Retinal pigment epithelial cell (primary cell): ENCODE measurements at regions not wholly inside any gene's neighbourhood (a gene's known extent, or its start where the extent isn't known, plus 50 kb on each side); places are given as distances from the start of the nearest gene placed in this dataset.

Source experiments
- DNase-seq: peaks from one replicate; pipeline ENCODE4 v3.0.0-alpha.2; 2010; ENCODE audit warnings: low read depth
- H3K4me3 ChIP-seq: 2 replicates; pipeline ENCODE4 v1.5.1; 2011; ENCODE audit warnings: mild to moderate bottlenecking, low read length, control low read depth, moderate library complexity
- TF ChIP-seq, protein P1 (sequence below): conservative IDR thresholded peaks from 2 replicates; pipeline ENCODE4 v1.5.1; 2011; ENCODE audit warnings: low read depth, low read length, control low read depth, inconsistent platforms

DNA sequence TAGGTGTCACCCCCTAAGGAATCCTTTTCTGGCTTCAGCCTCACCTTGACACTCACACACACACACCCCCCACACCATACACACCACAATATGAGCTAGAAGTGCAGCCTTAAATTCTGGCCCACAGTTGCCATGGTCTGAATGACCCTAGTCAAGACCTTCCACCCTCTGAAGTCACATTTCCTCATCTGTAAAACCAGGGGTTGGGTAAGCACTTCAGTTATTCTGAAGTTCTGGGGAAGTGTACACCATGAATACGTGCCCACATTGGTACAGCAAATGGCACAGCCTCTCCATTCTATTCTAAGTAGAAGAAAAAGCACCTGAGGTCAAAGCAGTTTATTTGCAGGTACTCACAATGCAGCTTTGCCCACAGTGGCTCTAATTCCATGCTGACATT is 372.8 kb upstream of the KLF4 start:
- TF ChIP-seq, protein P1, sequence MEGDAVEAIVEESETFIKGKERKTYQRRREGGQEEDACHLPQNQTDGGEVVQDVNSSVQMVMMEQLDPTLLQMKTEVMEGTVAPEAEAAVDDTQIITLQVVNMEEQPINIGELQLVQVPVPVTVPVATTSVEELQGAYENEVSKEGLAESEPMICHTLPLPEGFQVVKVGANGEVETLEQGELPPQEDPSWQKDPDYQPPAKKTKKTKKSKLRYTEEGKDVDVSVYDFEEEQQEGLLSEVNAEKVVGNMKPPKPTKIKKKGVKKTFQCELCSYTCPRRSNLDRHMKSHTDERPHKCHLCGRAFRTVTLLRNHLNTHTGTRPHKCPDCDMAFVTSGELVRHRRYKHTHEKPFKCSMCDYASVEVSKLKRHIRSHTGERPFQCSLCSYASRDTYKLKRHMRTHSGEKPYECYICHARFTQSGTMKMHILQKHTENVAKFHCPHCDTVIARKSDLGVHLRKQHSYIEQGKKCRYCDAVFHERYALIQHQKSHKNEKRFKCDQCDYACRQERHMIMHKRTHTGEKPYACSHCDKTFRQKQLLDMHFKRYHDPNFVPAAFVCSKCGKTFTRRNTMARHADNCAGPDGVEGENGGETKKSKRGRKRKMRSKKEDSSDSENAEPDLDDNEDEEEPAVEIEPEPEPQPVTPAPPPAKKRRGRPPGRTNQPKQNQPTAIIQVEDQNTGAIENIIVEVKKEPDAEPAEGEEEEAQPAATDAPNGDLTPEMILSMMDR, result no peak
- H3K4me3 ChIP-seq, result no peak overlapping the region
- no peak for DNase-seq

DNA sequence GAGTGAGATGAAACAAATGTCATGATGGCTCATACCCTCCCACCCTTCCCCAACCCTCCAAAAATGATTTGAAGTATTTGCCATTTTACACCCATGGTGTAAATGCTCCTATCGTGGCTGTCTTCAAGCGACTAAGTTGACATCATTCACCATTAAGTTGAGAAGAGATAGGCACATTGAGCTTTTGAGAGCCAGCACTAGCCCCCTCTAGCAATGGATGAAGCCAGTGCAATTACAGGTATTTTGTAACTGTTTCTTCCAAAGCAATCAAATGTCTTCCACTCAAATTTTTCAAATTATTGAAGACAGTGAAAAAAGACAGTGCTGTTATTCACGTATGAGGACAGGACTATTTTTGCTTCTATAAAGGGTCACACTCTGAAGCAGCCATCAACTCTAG is 371.5 kb upstream of the KLF4 start:
- TF ChIP-seq, protein P1, result no peak

DNA sequence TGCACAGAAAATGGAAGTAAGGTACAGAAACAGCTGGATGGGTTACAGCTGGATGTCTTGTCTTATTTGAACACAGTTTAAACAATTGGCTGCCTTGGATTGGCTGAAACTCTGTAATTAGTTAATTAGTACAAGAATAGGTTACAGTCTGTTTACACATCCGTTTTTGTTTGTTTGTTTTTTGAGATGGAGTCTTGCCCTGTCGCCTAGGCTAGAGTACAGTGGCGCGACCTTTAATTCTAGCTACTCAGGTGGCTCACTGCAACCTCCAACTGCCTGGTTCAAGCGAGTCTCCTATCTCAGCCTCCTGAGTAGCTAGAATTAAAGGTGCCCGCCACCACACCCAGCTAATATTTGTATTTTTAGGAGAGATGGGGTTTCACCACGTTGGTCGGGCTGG is 368.7 kb upstream of the KLF4 start:
- TF ChIP-seq, protein P1, result no peak
- H3K4me3 ChIP-seq, result no peak overlapping the region
- no peak for DNase-seq

More for the DNA sequence above, 371.5 kb upstream of the KLF4 start:
- no peak overlapping the region for H3K4me3 ChIP-seq
- no peak for DNase-seq

DNA sequence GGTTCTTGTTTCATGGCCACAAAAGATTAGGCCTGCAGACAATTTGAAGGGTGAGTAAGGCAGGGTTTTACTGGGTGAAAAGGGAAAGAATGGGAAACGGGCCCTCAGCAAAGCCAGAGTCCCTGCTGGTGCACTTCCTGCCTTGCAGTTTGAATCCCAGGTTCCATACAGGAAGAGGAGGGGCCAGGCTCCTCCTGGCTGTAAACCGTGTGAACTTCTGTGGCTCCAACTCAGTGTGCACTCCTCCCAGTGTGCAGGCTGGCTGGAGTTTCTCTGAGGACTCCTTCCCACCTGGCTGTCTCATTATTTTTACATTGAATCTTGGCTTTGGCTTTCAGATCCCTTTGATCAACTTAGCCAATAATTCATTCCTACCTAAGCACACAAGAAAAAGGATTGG is 367.1 kb upstream of the KLF4 start:
- H3K4me3 ChIP-seq, result no peak overlapping the region
- no peak for DNase-seq
- TF ChIP-seq, protein P1, result no peak

DNA sequence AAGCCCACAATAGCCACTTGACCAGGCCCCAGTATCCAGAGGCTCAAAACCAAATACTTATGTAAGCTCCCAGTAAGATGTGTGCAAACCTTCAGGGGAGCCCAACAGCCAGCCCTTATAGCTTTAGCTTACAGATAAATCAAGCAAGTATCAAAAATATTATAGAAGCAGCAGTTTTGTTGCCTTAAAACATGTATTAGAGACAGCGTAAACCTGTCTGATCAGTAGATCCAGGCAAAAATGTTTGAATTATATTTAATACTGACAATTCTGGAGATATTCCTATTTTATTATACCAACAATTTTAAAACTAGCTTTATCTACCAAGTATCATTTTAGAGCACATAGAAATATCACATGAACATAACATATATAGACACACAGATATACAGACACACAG is 365.6 kb upstream of the KLF4 start:
- TF ChIP-seq, protein P1, result no peak
- H3K4me3 ChIP-seq, result no peak overlapping the region
- no peak for DNase-seq

DNA sequence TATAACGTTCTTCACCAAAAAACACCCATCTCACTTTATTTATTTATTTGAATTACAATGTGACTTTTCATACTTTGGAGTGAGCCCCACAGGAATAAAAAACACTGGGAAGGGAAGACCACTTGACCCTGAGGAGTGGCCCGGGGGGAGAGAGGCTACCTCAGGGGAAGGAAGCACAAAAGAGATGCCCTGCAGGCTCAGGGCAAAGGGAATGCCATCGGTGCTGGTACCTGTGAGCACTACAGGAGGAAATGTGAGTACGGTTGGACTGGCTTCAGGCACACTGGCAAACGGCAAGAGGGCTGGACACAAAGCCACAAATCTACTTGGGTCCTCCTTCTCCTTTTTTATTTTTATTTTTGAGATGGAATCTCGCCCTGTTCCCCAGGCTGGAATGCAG is 363.9 kb upstream of the KLF4 start:
- no peak for DNase-seq
- no peak overlapping the region for H3K4me3 ChIP-seq
- TF ChIP-seq, protein P1, result no peak

DNA sequence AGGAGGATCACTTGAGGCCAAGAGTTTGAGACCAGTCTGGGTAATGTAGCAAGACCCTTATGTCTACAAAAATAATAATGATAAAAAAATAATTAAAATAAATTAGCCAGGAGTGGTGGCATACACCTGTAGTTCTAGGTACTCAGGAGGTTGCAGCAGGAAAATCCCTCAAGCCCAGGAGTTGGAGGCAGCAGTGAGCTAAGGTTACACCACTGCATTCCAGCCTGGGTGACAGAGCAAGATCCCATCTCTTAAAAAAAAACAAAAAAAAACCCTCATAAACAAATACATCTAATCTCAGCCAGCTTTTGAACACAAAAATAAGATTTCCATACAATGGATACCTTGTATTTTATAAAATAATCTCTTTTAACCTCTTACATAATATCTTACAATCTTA is 363.3 kb upstream of the KLF4 start:
- H3K4me3 ChIP-seq, result no peak overlapping the region
- DNase-seq, result no peak
- TF ChIP-seq, protein P1, result no peak
